AG04449 (cell line): ENCODE measurements at regions not wholly inside any gene's neighbourhood (a gene's known extent, or its start where the extent isn't known, plus 50 kb on each side); places are given as distances from the start of the nearest gene placed in this dataset.

Experiments used
- CTCF ChIA-PET: fragments of 350-600 bp; formaldehyde crosslinking; extraction: SDS; loops from one replicate; lab custom pipeline; 2021; ENCODE audit warnings: antibody characterized with exemption; lab: Yijun Ruan, JAX
- POLR2A ChIA-PET: fragments of 400-600, 350-600 bp; formaldehyde crosslinking; extraction: SDS; loops from one replicate; lab custom pipeline; 2020; ENCODE audit warnings: antibody characterized with exemption, inconsistent platforms; lab: Yijun Ruan, JAX
- DNase-seq: peaks from one replicate; pipeline ENCODE4 v3.0.0-alpha.2; 2010; ENCODE audit warnings: low read depth, low spot score
- H3K4me3 ChIP-seq: 2 replicates; pipeline ENCODE4 v1.5.1; 2011; ENCODE audit warnings: low read depth, mild to moderate bottlenecking, control low read depth, low read length
- CTCF ChIP-seq: IDR thresholded peaks from one replicate; pipeline ENCODE4 v1.5.1; 2011; ENCODE audit warnings: mild to moderate bottlenecking, moderate library complexity, low read length, control low read depth, inconsistent platforms; ENCODE audit not compliant: insufficient read depth; ENCODE audit errors: missing control alignments

GRCh38 chr5:42880496-42881150 is 68.9 kb upstream of the SELENOP start:
- POLR2A ChIA-PET = interaction anchor here (0.6 kb wide), 1 partner anchor 955 kb away, joined by 3 read pairs; the partner anchor contains the start of gene FBXO4
- no peak for TF ChIP-seq CTCF
- no peak overlapping the region for H3K4me3 ChIP-seq
- CTCF ChIA-PET = interaction anchor here (0.9 to 2.6 kb wide), 3 partner anchors 9 to 509 kb away, joined by 3 to 10 read pairs (median 3); no protein-coding TSS in a partner anchor
- DNase-seq = no peak

DNA sequence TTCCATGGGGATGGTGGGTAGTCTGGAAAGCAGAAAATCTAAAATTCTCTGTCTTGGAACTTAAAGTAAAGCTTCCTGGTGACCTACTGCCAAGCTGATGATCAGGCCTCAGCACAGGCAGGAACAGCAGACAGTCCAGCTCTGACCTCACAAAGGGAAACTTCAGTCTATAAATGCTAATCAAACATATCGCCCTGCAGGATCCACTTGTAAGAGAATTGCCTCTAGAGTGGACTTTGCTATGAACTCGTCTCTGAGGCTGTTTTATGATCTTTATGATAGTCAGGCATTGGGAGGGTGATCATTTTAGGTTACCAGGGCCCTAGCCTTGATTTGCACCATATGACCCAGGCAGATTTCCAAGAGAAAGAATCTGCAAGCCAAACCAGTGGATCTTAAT is 67.6 kb upstream of the SELENOP start:
- TF ChIP-seq CTCF = no peak
- DNase-seq = no peak
- CTCF ChIA-PET = interaction anchor here (2.6 kb wide), 1 partner anchor 10 kb away, joined by 10 read pairs; no protein-coding TSS in a partner anchor
- no peak overlapping the region for H3K4me3 ChIP-seq
- POLR2A ChIA-PET = no interaction called here

- DNase-seq = no peak
- ChIA-PET POLR2A (no interaction called here), CTCF (interaction anchor here (1.2 to 2.6 kb wide), 2 partner anchors 8 to 11 kb away, joined by 3 to 10 read pairs; no protein-coding TSS in a partner anchor)
- no peak overlapping the region for H3K4me3 ChIP-seq
- TF ChIP-seq CTCF = no peak
Observed at GRCh38 chr5:42878550-42878949, 66.9 kb upstream of the SELENOP start.

DNA sequence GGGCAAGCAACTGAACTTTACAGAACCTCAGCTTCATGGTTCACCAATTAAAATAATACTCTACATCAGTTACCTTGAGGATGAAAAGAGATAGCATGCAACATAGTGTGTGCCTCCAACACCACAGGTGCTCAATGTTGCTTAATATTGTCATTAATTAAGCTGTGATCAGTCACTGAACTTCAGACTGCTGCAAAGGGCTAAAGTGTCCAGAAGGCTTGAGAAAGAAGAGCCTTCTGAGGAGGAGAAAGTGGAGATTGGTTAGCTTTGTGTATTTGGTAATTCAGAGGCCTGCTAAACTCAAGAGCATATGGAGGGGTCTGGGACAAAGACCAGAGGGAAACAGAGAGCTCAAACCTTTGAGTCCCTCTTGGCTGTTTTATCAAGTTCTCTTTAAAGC is 66.3 kb upstream of the SELENOP start:
- ChIA-PET POLR2A (no interaction called here), CTCF (interaction anchor here (1.1 to 1.2 kb wide), 2 partner anchors 8 to 12 kb away, joined by 3 to 7 read pairs; no protein-coding TSS in a partner anchor)
- DNase-seq = no peak
- no peak overlapping the region for H3K4me3 ChIP-seq
- TF ChIP-seq CTCF = no peak

GRCh38 chr5:42877431-42877830 is 65.7 kb upstream of the SELENOP start:
- ChIA-PET POLR2A (no interaction called here), CTCF (interaction anchor here (1.1 to 1.2 kb wide), 2 partner anchors 9 to 12 kb away, joined by 3 to 7 read pairs; no protein-coding TSS in a partner anchor)
- no peak for TF ChIP-seq CTCF
- no peak for DNase-seq
- no peak overlapping the region for H3K4me3 ChIP-seq

- POLR2A ChIA-PET = no interaction called here
Observed at GRCh38 chr5:42876375-42876844, 64.7 kb upstream of the SELENOP start.

More at GRCh38 chr5:42876375-42876844, 64.7 kb upstream of the SELENOP start:
- H3K4me3 ChIP-seq = no peak overlapping the region
- CTCF ChIA-PET = interaction anchor here (4.5 kb wide), 1 partner anchor 13 kb away, joined by 18 read pairs; no protein-coding TSS in a partner anchor
- no peak for DNase-seq
- TF ChIP-seq CTCF = no peak
